Activated CD4-positive, alpha-beta memory T cell treated with anti-CD3 and anti-CD28 coated beads for 36 hours (primary cell): ENCODE measurements at regions not wholly inside any gene's neighbourhood (a gene's known extent, or its start where the extent isn't known, plus 50 kb on each side); places are given as distances from the start of the nearest gene placed in this dataset.
"Not testable (repeated sequence)": the region's sequence is repeated elsewhere in the genome, so short reads cannot be mapped to it uniquely, and the experiment has no call there.

Experiments
- CTCF ChIA-PET: fragments of 350-600 bp; sonication (Branson Sonifier 250); formaldehyde crosslinking; loops from one replicate; lab custom pipeline; 2021; ENCODE audit warnings: antibody characterized with exemption, inconsistent platforms; lab: Charles Lee
- POLR2A ChIA-PET: fragments of 350-600 bp; sonication (Branson Sonifier 250); formaldehyde crosslinking; loops from one replicate; lab custom pipeline; 2021; ENCODE audit warnings: antibody characterized with exemption; lab: Charles Lee
- DNase-seq: peaks from one replicate; pipeline ENCODE4 v3.0.0-alpha.2; 2020
- H3K27ac Mint-ChIP-seq: one replicate; pipeline ENCODE4 v1.8.0; 2021; ENCODE audit warnings: mixed read lengths
- H3K27me3 Mint-ChIP-seq: one replicate; pipeline ENCODE4 v1.8.0; 2021; ENCODE audit warnings: mixed read lengths
- H3K36me3 Mint-ChIP-seq: one replicate; pipeline ENCODE4 v1.8.0; 2021; ENCODE audit warnings: mixed read lengths
- H3K4me1 Mint-ChIP-seq: one replicate; pipeline ENCODE4 v1.8.0; 2021; ENCODE audit warnings: low read depth, mixed read lengths
- H3K4me3 Mint-ChIP-seq: one replicate; pipeline ENCODE4 v1.8.0; 2021; ENCODE audit warnings: mild to moderate bottlenecking, mixed read lengths
- H3K9me3 Mint-ChIP-seq: one replicate; pipeline ENCODE4 v1.8.0; 2021; ENCODE audit warnings: mixed read lengths
- intact Hi-C: fragments of 100-400 bp; cut with micrococcal nuclease; formaldehyde crosslinking; loops from one replicate; pipeline ENCODE4 v1.15.1; 2023

DNA sequence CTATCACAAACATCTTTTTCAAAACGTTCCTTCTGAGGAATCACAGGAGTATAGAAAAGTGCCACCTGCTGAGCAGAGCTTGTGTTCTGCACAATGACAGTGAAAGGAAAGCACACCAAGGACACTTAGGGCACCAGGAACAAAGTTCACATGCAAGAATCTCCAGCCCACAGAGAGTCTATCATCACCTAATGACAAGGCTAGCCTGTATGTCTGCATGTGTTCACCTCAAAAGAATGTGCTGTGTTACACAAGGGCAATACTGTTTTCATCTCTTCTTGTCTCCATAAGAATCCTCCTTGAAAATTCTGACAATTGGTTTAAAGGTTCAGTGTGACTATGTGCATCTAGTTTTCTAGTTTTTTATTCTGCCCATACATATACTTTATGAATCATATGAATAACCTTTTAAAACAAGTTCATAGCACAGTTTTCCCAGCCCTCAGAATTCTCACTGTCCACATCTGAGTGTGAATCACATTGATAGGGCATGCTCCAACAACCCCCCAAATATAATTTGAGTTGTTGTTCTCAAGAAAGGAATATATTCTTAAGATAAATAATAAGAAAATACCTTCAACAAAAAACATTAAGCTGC lies 118.0 kb downstream of the PWWP3B start:
- CTCF ChIA-PET, result no interaction called here
- no peak for DNase-seq

GRCh38 chrX:106290778-106291177 lies 122.7 kb downstream of the PWWP3B start:
- H3K27me3 Mint-ChIP-seq, intact Hi-C loops, H3K4me1 Mint-ChIP-seq, H3K4me3 Mint-ChIP-seq, H3K9me3 Mint-ChIP-seq, POLR2A ChIA-PET, DNase-seq, H3K27ac Mint-ChIP-seq, CTCF ChIA-PET, H3K36me3 Mint-ChIP-seq: not testable (repeated sequence)

More for the DNA sequence above, 118.0 kb downstream of the PWWP3B start:
- no peak overlapping the region for H3K4me3 Mint-ChIP-seq
- H3K36me3 Mint-ChIP-seq, result no peaks in the 10 kb centered on the region
- POLR2A ChIA-PET, result no interaction called here
- no peaks in the 10 kb centered on the region for H3K9me3 Mint-ChIP-seq
- H3K4me1 Mint-ChIP-seq, result no peaks in the 10 kb centered on the region
- intact Hi-C loops, result no loop called here
- H3K27me3 Mint-ChIP-seq, result no peaks in the 10 kb centered on the region
- no peak overlapping the region for H3K27ac Mint-ChIP-seq

- H3K4me1 Mint-ChIP-seq, H3K27me3 Mint-ChIP-seq, H3K27ac Mint-ChIP-seq, DNase-seq, H3K36me3 Mint-ChIP-seq, POLR2A ChIA-PET, H3K4me3 Mint-ChIP-seq, H3K9me3 Mint-ChIP-seq, intact Hi-C loops, CTCF ChIA-PET: not testable (repeated sequence)
Observed at GRCh38 chrX:106291779-106292390, 123.8 kb downstream of the PWWP3B start.

DNA sequence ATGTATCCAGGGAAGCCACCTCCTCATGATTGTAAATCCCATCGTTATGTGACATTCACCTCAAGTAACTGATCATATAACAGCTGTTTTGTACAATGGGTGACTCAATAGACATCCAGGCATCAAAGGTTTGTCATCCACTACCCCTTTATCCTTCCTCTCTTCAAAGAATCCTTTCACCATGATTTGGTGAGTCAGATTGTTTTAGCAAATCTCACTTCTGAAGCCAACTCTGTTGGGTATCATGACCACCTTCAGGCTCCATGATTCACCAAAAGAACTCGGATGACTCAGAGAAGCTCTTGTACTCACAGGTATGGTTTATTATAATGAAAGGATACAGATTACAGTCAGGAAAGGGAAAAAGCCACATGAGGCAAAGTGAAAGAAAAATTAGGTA lies 132.1 kb downstream of the PWWP3B start:
- intact Hi-C loops, result no loop called here
- H3K9me3 Mint-ChIP-seq, result no peaks in the 10 kb centered on the region
- ChIA-PET POLR2A (no interaction called here), CTCF (no interaction called here)
- no peak overlapping the region for H3K27ac Mint-ChIP-seq
- no peaks in the 10 kb centered on the region for H3K4me1 Mint-ChIP-seq
- H3K36me3 Mint-ChIP-seq, result no peaks in the 10 kb centered on the region
- H3K27me3 Mint-ChIP-seq, result no peaks in the 10 kb centered on the region
- no peak for DNase-seq
- H3K4me3 Mint-ChIP-seq, result no peak overlapping the region

- Mint-ChIP-seq H3K27ac (no peak overlapping the region), H3K4me3 (no peak overlapping the region), H3K9me3 (no peaks in the 10 kb centered on the region), H3K27me3 (no peaks in the 10 kb centered on the region), H3K4me1 (no peaks in the 10 kb centered on the region), H3K36me3 (no peaks in the 10 kb centered on the region)
- POLR2A ChIA-PET, result no interaction called here
- intact Hi-C loops, result no loop called here
- DNase-seq, result no peak
- CTCF ChIA-PET, result no interaction called here
Observed at GRCh38 chrX:106300656-106301055, 132.6 kb downstream of the PWWP3B start.

GRCh38 chrX:106302304-106302703 lies 134.2 kb downstream of the PWWP3B start:
- H3K4me3 Mint-ChIP-seq, result no peak overlapping the region
- no peaks in the 10 kb centered on the region for H3K4me1 Mint-ChIP-seq
- no peak overlapping the region for H3K27ac Mint-ChIP-seq
- DNase-seq, result no peak
- no peaks in the 10 kb centered on the region for H3K27me3 Mint-ChIP-seq
- H3K36me3 Mint-ChIP-seq, result no peaks in the 10 kb centered on the region
- ChIA-PET CTCF (no interaction called here), POLR2A (no interaction called here)
- intact Hi-C loops, result no loop called here
- no peaks in the 10 kb centered on the region for H3K9me3 Mint-ChIP-seq

- no peak for DNase-seq
- Mint-ChIP-seq H3K27ac (no peak overlapping the region), H3K4me1 (no peaks in the 10 kb centered on the region), H3K36me3 (no peaks in the 10 kb centered on the region), H3K9me3 (no peaks in the 10 kb centered on the region), H3K27me3 (no peaks in the 10 kb centered on the region), H3K4me3 (no peak overlapping the region)
- CTCF ChIA-PET, result no interaction called here
- intact Hi-C loops, result no loop called here
- POLR2A ChIA-PET, result no interaction called here
Observed at GRCh38 chrX:106306391-106306947, 138.4 kb downstream of the PWWP3B start.

GRCh38 chrX:106323357-106323756 lies 155.3 kb downstream of the PWWP3B start:
- no peaks in the 10 kb centered on the region for H3K27me3 Mint-ChIP-seq

GRCh38 chrX:106331606-106332005 lies 163.5 kb downstream of the PWWP3B start:
- ChIA-PET CTCF (no interaction called here), POLR2A (no interaction called here)
- Mint-ChIP-seq H3K4me1 (no peaks in the 10 kb centered on the region), H3K27me3 (no peaks in the 10 kb centered on the region), H3K9me3 (no peaks in the 10 kb centered on the region), H3K4me3 (no peak overlapping the region), H3K27ac (no peak overlapping the region), H3K36me3 (no peaks in the 10 kb centered on the region)
- DNase-seq, result no peak
- intact Hi-C loops, result no loop called here

More at GRCh38 chrX:106323357-106323756, 155.3 kb downstream of the PWWP3B start:
- no peaks in the 10 kb centered on the region for H3K9me3 Mint-ChIP-seq
- no peaks in the 10 kb centered on the region for H3K4me1 Mint-ChIP-seq
- no peak overlapping the region for H3K4me3 Mint-ChIP-seq
- H3K36me3 Mint-ChIP-seq, result no peaks in the 10 kb centered on the region
- H3K27ac Mint-ChIP-seq, result no peak overlapping the region
- POLR2A ChIA-PET, result no interaction called here
- intact Hi-C loops, result no loop called here
- no peak for DNase-seq
- CTCF ChIA-PET, result no interaction called here

DNA sequence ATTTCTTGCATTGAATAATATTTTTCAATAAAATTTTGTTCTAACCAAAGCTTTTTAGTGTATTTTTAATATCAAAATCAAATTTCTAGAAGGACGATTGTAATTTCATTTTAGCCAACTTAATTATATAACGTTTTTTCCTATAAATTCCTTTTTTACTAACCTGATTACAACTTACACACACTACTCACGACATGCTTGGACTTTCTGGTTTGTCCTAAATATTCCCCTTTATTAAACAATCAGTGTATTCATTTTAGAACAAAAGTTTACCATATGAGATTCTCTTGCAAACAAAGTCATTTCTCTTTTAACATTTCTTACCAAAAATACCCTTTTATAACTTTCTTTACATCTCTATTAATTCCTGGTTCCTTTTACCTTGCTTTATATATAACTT lies 173.7 kb downstream of the PWWP3B start:
- H3K27me3 Mint-ChIP-seq, result no peaks in the 10 kb centered on the region
- intact Hi-C loops, result no loop called here
- H3K4me1 Mint-ChIP-seq, result no peaks in the 10 kb centered on the region
- no peaks in the 10 kb centered on the region for H3K36me3 Mint-ChIP-seq
- POLR2A ChIA-PET, result no interaction called here
- H3K4me3 Mint-ChIP-seq, result no peak overlapping the region
- DNase-seq, result no peak
- no peaks in the 10 kb centered on the region for H3K9me3 Mint-ChIP-seq
- CTCF ChIA-PET, result no interaction called here
- no peak overlapping the region for H3K27ac Mint-ChIP-seq

- H3K27me3 Mint-ChIP-seq, result no peaks in the 10 kb centered on the region
- H3K9me3 Mint-ChIP-seq, result no peaks in the 10 kb centered on the region
- H3K36me3 Mint-ChIP-seq, result no peaks in the 10 kb centered on the region
- ChIA-PET CTCF (no interaction called here), POLR2A (no interaction called here)
- no peak overlapping the region for H3K27ac Mint-ChIP-seq
- intact Hi-C loops, result no loop called here
- no peak for DNase-seq
- H3K4me3 Mint-ChIP-seq, result no peak overlapping the region
- H3K4me1 Mint-ChIP-seq, result no peaks in the 10 kb centered on the region
Observed at GRCh38 chrX:106356580-106356979, 188.5 kb downstream of the PWWP3B start.

- Mint-ChIP-seq H3K9me3 (no peaks in the 10 kb centered on the region), H3K4me3 (no peak overlapping the region), H3K36me3 (no peaks in the 10 kb centered on the region), H3K4me1 (no peaks in the 10 kb centered on the region), H3K27me3 (no peaks in the 10 kb centered on the region), H3K27ac (no peak overlapping the region)
- CTCF ChIA-PET, result no interaction called here
- DNase-seq, result no peak
- POLR2A ChIA-PET, result no interaction called here
- intact Hi-C loops, result no loop called here
Observed at GRCh38 chrX:106363214-106363613, 195.1 kb downstream of the PWWP3B start.

- no peaks in the 10 kb centered on the region for H3K27me3 Mint-ChIP-seq
- CTCF ChIA-PET, result no interaction called here
- DNase-seq, result no peak
- intact Hi-C loops, result no loop called here
- H3K36me3 Mint-ChIP-seq, result no peaks in the 10 kb centered on the region
- H3K4me3 Mint-ChIP-seq, result no peak overlapping the region
- POLR2A ChIA-PET, result no interaction called here
- no peaks in the 10 kb centered on the region for H3K9me3 Mint-ChIP-seq
- H3K4me1 Mint-ChIP-seq, result peaks cover 10% of the 10 kb centered on the region
- H3K27ac Mint-ChIP-seq, result no peak overlapping the region
Observed at GRCh38 chrX:106378616-106379015, 210.5 kb downstream of the PWWP3B start.
